ENCODE measurements at regions not wholly inside any gene's neighbourhood (a gene's known extent, or its start where the extent isn't known, plus 50 kb on each side); places are given as distances from the start of the nearest gene placed in this dataset.
"Not testable (repeated sequence)": the region's sequence is repeated elsewhere in the genome, so short reads cannot be mapped to it uniquely, and the experiment has no call there.

DNA sequence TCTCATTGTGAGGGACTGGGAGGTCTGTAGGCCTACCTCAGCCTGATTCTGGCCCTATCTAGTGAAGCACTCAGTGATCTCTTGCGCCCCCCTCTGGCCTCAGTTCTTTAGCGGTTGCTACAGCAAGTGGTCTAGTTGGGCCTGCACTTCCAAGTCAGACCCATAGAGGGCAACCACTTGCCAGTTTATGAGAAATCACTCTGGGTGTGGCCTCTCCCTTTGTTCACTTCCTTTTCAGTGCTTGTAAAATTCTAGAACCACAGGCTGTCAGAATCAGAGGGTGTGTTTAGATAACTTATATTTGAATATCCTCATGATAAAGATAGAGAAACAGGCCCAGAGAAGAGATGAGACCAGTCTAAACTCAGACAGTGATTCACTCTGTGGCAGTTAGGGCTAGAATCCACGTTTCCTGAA, 60.9 kb upstream of the LAS1L start:
- peak overlapping the region; percentile 48 for H3K9ac ChIP-seq (ENCODE audit: low read length)
- H3K4me1 ChIP-seq (ENCODE audit: control insufficient read depth, insufficient read depth, low read length) = peaks cover 12% of the 10 kb centered on the region
- no peaks in the 10 kb centered on the region for H3K36me3 ChIP-seq (ENCODE audit: control insufficient read depth, insufficient read depth, low read length, severe bottlenecking)
- DNase-seq (ENCODE audit: low read depth) = peak; percentile 95
- no peak overlapping the region for H3K4me3 ChIP-seq (ENCODE audit: low read length)
- peaks cover 17% of the 10 kb centered on the region for H3K27me3 ChIP-seq (replicated peaks; ENCODE audit: control insufficient read depth, insufficient read depth, low read length)
- H3K9me3 ChIP-seq (ENCODE audit: control insufficient read depth, low read length) = peaks cover 4% of the 10 kb centered on the region

DNA sequence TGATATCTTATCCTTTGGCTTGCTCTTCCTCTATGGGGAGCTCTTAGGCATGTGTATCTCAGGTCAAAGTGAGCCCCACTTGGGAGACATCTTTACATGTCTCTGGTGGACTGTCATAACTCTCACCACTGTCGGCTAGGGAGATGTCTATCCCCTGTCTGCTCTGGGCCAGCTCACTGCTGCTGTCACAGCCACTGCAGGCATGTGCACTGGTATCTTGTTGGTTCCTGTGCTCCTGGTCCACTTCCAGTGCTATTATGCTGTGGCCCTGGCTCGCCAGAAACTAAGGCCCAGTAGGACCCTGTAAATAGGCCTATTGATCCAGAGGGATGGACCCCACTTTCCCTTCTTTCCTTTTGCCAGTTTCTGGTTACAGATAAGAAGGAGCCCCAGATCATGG, 56.6 kb upstream of the LAS1L start:
- no peaks in the 10 kb centered on the region for H3K36me3 ChIP-seq (ENCODE audit: control insufficient read depth, insufficient read depth, low read length, severe bottlenecking)
- H3K4me1 ChIP-seq (ENCODE audit: control insufficient read depth, insufficient read depth, low read length) = peaks cover 7% of the 10 kb centered on the region
- H3K9ac ChIP-seq (ENCODE audit: low read length) = no peak overlapping the region
- peaks cover 15% of the 10 kb centered on the region for H3K27me3 ChIP-seq (replicated peaks; ENCODE audit: control insufficient read depth, insufficient read depth, low read length)
- peaks cover 4% of the 10 kb centered on the region for H3K9me3 ChIP-seq (ENCODE audit: control insufficient read depth, low read length)
- no peak overlapping the region for H3K4me3 ChIP-seq (ENCODE audit: low read length)
- no peak for DNase-seq (ENCODE audit: low read depth)

DNA sequence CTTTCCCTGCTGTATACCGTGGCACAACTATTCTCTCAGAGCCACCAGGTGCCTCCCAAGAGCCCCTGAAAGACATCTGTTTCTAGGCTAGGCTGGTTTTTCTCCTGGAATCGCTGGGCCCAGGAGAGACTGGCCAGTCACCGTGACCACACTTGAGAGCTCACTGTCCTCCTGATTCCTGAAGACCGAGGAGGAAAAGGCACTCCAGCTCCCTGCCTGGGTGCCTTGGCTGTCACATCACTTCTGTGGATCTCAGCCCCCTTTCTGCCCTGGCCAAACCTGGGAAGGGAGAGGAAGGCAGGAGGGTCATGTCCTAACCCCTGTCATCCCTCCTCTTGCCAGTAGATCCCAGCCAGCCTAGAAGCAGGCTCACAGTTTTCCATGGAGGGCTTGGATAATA, 54.7 kb upstream of the LAS1L start:
- no peak for DNase-seq (ENCODE audit: low read depth)
- Histone ChIP-seq H3K9ac (ENCODE audit: low read length) (no peak overlapping the region), H3K36me3 (ENCODE audit: control insufficient read depth, insufficient read depth, low read length, severe bottlenecking) (no peaks in the 10 kb centered on the region), H3K4me3 (ENCODE audit: low read length) (no peak overlapping the region), H3K9me3 (ENCODE audit: control insufficient read depth, low read length) (peaks cover 4% of the 10 kb centered on the region), H3K27me3 (replicated peaks; ENCODE audit: control insufficient read depth, insufficient read depth, low read length) (peaks cover 15% of the 10 kb centered on the region), H3K4me1 (ENCODE audit: control insufficient read depth, insufficient read depth, low read length) (no peaks in the 10 kb centered on the region)

DNA sequence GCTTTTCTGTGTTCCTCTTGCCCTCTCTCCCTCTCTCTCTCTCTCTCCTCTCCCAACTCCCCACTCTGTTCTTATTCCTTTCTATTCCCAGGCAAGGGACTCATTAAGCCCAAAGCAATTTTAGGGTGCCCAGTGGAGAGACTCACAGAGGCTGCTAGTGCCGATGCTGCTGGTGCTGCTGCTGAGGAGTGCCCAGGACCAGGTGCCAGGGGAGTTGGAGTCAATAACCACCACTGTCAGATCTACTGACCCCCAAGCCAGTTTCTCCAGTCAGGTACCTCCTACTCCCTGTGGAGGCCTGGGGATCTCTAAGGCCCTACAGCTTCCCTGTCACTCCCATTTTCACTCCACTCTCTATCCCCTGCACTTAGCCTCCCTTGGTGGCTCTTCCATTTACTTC, 54.2 kb upstream of the LAS1L start:
- Histone ChIP-seq H3K4me1 (ENCODE audit: control insufficient read depth, insufficient read depth, low read length) (no peaks in the 10 kb centered on the region), H3K9ac (ENCODE audit: low read length) (peak overlapping the region; percentile 29), H3K4me3 (ENCODE audit: low read length) (peak overlapping the region; percentile 54), H3K36me3 (ENCODE audit: control insufficient read depth, insufficient read depth, low read length, severe bottlenecking) (no peaks in the 10 kb centered on the region), H3K27me3 (replicated peaks; ENCODE audit: control insufficient read depth, insufficient read depth, low read length) (peaks cover 16% of the 10 kb centered on the region), H3K9me3 (ENCODE audit: control insufficient read depth, low read length) (peaks cover 4% of the 10 kb centered on the region)
- no peak for DNase-seq (ENCODE audit: low read depth)

DNA sequence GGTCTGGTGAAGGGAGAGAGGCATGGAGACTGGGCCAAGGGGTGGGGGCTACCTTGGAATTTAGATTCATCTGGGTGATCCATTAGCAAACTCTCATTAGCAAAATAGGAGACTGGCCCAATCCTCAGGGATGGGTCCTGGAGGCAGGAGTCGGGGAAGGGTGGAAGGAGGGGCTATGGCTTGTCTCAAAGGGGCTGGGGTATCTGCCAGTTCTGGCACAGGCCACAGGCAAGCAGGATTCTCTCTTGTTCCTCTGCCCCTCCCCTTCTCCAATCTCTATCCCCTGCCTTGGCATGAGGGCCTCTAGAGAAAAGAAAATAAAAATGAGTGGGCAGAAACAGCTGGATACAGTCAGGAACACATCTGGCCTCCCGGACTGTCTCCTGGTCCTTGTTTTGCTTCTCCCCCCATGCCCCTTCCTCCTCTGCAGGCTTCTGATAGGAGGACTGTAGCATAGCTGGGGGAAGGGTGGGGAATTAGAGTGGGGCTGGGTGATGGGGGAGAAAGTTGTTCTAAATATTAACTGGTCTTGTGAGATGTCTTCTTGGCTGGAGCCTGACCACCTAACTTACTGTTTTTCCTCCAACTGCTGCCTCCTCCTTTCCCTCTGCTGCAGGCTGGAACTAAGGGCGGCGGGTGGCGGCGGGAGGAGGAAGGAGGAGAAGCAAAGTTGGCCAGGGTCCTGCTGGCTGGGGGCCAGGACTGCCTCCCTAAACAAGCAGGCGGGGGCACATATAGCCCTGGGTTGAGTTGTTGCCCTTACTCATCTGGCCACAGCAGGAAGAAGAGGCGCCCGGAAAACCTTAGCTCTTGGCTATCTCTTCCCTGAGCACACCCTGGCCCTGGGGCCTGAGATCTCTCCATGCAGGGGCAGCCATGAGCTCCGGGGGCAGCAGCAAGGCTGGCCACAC, 53.3 kb upstream of the LAS1L start:
- H3K4me3 ChIP-seq (ENCODE audit: low read length) = peak overlapping the region; percentile 54
- peak; percentile 59 for DNase-seq (ENCODE audit: low read depth)
- H3K9me3 ChIP-seq (ENCODE audit: control insufficient read depth, low read length) = peaks cover 4% of the 10 kb centered on the region
- peaks cover 18% of the 10 kb centered on the region for H3K27me3 ChIP-seq (replicated peaks; ENCODE audit: control insufficient read depth, insufficient read depth, low read length)
- no peaks in the 10 kb centered on the region for H3K4me1 ChIP-seq (ENCODE audit: control insufficient read depth, insufficient read depth, low read length)
- no peaks in the 10 kb centered on the region for H3K36me3 ChIP-seq (ENCODE audit: control insufficient read depth, insufficient read depth, low read length, severe bottlenecking)
- H3K9ac ChIP-seq (ENCODE audit: low read length) = peak overlapping the region; percentile 29

DNA sequence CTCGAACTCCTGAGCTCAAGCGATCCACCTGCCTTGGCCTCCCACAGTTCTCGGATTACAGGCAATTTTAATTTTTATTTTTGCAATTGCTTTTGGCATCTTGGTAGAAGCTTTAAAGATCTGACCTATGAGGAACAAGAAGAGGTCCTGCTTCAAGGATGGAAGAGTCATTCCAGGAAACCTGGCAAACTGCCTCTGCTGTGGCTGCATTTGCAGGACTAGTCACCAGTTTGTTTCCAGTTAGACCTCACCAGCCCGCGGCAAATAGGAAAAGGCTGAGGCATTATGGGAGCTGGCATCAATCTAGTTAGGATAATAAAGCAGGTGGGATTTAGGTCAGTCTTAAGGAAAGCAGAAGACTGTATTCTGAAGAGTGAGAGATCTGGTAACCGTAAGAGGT, 51.9 kb upstream of the LAS1L start:
- DNase-seq (ENCODE audit: low read depth) = no peak
- Histone ChIP-seq H3K36me3 (ENCODE audit: control insufficient read depth, insufficient read depth, low read length, severe bottlenecking) (no peaks in the 10 kb centered on the region), H3K27me3 (replicated peaks; ENCODE audit: control insufficient read depth, insufficient read depth, low read length) (peaks cover 15% of the 10 kb centered on the region), H3K4me3 (ENCODE audit: low read length) (no peak overlapping the region), H3K4me1 (ENCODE audit: control insufficient read depth, insufficient read depth, low read length) (no peaks in the 10 kb centered on the region), H3K9me3 (ENCODE audit: control insufficient read depth, low read length) (peaks cover 4% of the 10 kb centered on the region), H3K9ac (ENCODE audit: low read length) (no peak overlapping the region)

DNA sequence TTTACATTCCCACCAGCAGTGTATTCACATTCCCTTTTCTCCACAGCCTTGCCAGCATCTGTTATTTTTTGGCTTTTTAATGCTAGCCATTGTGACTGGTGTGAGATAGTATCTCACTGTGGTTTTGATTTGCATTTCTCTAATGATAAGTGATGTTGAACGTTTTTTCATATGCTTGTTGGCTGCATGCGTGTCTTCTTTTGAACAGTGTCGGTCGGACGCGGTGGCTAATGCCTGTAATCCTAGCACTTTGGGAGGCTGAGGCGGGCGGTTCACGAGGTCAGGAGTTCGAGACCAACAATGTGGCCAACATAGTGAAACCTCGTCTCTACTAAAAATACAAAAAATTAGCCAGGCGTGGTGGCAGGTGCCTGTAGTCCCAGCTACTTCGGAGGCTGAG, 50.6 kb upstream of the LAS1L start:
- not testable (repeated sequence) for H3K4me3 ChIP-seq (ENCODE audit: low read length); H3K36me3 ChIP-seq (ENCODE audit: control insufficient read depth, insufficient read depth, low read length, severe bottlenecking); DNase-seq (ENCODE audit: low read depth); H3K9me3 ChIP-seq (ENCODE audit: control insufficient read depth, low read length); H3K4me1 ChIP-seq (ENCODE audit: control insufficient read depth, insufficient read depth, low read length); H3K9ac ChIP-seq (ENCODE audit: low read length)
- H3K27me3 ChIP-seq (replicated peaks; ENCODE audit: control insufficient read depth, insufficient read depth, low read length) = peaks cover 13% of the 10 kb centered on the region

Measured in adipocyte (in vitro differentiated cells).